ENCODE measurements at regions not wholly inside any gene's neighbourhood (a gene's known extent, or its start where the extent isn't known, plus 50 kb on each side); places are given as distances from the start of the nearest gene placed in this dataset.

DNA sequence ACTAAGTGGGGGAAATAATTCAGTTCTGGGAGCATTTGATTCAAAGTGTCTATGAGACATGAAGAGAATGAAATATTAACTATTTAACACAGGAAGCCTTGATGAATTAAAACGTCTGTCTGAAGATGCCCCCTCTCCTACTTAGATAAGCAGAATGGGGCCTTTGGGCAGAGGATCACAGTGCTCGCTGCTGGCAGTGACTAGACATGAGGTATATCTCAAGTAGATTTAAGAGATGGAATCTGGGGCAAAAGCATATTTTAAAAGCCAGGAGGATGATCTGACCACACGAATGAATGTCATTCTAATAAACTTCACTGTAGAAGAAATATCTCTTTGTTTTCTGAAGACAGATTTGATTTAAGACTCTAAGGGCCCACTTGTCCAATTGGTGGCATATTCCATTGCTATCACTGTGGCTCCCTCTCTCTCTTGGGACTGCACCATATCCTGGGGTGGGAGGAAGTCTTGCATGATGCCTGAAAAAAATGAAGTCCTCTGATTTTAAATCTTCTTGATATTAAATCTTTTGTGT, 254.0 kb downstream of the MAN2A1 start:
- no peak overlapping the region for H3K4me3 ChIP-seq (ENCODE audit: low read depth, low read length)
- DNase-seq (ENCODE audit: low read depth): no peak

DNA sequence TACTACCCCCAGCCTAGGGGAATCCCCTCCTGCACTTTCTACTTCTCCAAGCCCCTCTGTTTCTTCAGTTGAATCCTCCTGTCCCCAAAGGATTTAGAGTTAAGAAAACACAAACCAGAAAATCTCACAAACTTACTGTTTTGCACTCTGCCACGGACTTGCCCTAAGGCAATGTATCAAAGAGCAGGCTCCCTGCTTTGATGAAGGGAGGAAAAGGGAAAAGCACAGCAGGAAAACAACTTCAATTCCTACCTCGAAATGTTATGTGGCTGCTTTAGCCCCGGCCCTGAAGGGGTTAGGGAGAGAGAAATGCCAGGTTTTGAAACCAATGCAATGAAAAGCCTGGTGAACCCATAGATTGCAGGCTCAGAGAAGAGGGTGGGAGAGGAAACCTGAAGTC, 254.7 kb downstream of the MAN2A1 start:
- H3K4me3 ChIP-seq (ENCODE audit: low read depth, low read length): no peak overlapping the region
- no peak for DNase-seq (ENCODE audit: low read depth)

DNA sequence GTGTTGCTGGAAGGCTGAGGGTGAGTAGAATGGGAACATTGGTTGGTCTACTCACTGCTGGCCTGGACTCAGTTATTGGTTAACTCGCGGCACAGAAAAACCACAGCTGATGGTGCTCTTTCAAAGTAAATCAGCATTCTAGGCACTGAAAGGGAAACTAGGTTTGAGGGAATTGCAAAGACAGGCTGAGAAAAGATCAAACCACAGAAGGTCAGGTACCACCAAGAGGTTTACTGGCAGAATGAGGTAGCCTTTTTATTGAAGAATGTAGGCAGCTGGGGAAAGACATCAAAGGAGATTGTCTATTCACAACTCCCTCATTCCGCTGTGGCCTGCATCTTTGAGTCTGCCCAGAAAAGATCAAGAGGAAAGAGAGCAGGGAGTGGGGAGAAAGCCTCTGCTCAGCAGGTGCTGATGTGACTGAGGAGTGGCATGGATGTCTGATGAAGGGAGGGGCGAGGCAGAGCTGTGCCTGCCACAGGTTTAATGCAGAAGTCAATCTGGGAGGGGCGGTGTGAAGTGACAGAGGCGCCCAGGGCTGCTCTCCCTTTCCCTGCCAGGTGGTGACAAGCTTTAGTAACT, 255.5 kb downstream of the MAN2A1 start:
- no peak for DNase-seq (ENCODE audit: low read depth)
- no peak overlapping the region for H3K4me3 ChIP-seq (ENCODE audit: low read depth, low read length)

GRCh38 chr5:109945723-109946480, 256.2 kb downstream of the MAN2A1 start:
- H3K4me3 ChIP-seq (ENCODE audit: low read depth, low read length): no peak overlapping the region
- no peak for DNase-seq (ENCODE audit: low read depth)

GRCh38 chr5:109946610-109947009, 256.9 kb downstream of the MAN2A1 start:
- DNase-seq (ENCODE audit: low read depth): no peak
- H3K4me3 ChIP-seq (ENCODE audit: low read depth, low read length): no peak overlapping the region

GRCh38 chr5:109947667-109948066, 257.9 kb downstream of the MAN2A1 start:
- no peak for DNase-seq (ENCODE audit: low read depth)
- H3K4me3 ChIP-seq (ENCODE audit: low read depth, low read length): no peak overlapping the region

DNA sequence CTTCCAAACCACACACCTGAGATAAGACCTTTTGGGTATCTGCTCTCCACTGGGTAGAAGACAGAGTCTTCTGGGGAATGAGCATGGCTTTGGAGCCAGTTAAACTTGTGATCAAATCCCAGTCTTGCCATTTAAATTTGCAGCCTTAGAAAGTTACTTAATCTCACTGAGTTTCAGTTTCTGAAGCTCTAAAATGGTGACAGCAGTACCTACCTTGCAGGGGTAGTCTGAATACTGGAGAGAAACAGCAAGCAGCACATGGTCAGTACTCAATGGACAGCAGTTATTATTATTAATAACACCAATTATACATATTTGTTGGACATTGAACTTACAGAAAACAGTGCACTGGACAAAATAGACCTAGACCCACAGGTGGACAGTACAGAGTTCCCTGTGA, 260.9 kb downstream of the MAN2A1 start:
- no peak for DNase-seq (ENCODE audit: low read depth)
- H3K4me3 ChIP-seq (ENCODE audit: low read depth, low read length): no peak overlapping the region

DNA sequence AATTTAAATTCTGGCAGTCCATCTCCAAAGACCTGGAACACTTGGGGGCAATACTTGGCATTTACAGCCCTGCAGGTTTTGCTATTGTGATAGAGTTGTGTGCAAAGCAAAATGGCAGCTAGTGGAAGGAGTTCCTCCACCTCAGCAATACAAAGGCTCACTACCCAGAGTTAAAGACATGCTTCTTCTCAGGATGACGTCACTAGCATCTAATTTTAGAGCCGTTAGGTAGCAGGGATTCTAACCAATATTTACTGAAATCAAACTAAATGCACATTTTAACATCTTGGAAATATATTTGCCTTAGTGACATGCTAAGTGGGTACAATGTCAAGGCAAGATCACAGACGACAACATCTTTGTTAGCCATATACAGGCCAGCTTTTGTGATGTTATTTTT, 261.6 kb downstream of the MAN2A1 start:
- no peak for DNase-seq (ENCODE audit: low read depth)
- H3K4me3 ChIP-seq (ENCODE audit: low read depth, low read length): no peak overlapping the region

DNA sequence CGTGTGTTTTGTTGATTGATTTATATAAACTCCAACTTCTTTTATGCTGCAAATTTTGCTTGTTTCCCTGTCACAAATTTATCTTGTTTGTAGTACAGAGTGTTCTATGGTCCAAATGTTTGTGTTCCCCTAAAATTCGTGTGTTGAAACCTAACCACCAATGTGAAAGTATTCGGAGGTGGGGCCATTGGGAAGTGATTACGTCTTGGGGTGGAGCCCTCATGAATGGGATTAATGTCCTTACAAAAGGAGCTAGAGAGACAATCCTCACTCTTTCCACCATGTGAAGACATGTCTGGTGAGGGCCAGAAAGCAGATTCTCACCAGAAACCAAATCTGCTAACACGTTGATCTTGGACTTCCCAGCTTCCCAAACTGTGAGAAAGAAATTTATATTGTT, 262.0 kb downstream of the MAN2A1 start:
- H3K4me3 ChIP-seq (ENCODE audit: low read depth, low read length): no peak overlapping the region
- no peak for DNase-seq (ENCODE audit: low read depth)

- DNase-seq (ENCODE audit: low read depth): no peak
These were observed 264.0 kb downstream of the MAN2A1 start for GRCh38 chr5:109953761-109954160.

DNA sequence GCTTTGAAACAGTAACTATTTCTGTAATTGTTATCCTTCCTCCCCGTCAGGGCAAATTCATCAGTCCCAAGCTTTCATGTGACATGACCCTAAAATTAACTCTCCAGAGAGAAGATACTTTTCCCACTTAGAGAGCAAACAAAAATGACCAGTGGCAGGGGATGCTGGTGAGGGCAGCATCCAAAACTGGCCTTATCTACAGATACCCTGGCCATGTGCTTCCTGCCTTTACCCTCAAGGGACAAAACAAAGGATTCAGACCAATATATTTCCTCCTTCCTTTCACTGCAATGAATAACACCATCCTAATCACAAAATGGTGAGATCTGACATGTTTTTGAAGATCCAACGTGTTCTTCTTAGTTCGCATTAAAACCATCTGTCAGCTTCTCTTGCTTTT, 267.2 kb downstream of the MAN2A1 start:
- no peak overlapping the region for H3K4me3 ChIP-seq (ENCODE audit: low read depth, low read length)
- DNase-seq (ENCODE audit: low read depth): no peak

More at GRCh38 chr5:109953761-109954160, 264.0 kb downstream of the MAN2A1 start:
- H3K4me3 ChIP-seq (ENCODE audit: low read depth, low read length): no peak overlapping the region

- DNase-seq (ENCODE audit: low read depth): no peak
These were observed 268.4 kb downstream of the MAN2A1 start for GRCh38 chr5:109958082-109958481.

DNA sequence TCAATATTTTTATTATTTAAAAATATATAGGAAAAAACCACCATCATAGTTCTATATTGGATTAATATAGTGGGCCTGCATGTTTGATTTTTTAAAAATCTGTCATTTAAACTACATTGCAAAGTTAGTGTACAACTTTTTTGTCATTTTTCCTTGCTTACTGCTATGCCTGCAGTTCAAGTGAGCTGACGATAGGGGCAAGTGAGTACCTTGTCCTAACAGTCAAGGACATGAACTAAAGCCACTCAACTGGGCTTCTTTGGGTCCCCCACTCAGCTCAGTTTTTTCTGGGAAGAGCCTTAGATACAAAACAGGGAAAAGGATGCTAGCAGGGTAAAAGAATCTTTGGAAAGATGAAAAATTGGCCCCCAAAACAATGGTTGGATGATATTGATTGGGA, 269.9 kb downstream of the MAN2A1 start:
- no peak for DNase-seq (ENCODE audit: low read depth)
- H3K4me3 ChIP-seq (ENCODE audit: low read depth, low read length): no peak overlapping the region

More at GRCh38 chr5:109958082-109958481, 268.4 kb downstream of the MAN2A1 start:
- H3K4me3 ChIP-seq (ENCODE audit: low read depth, low read length): no peak overlapping the region

DNA sequence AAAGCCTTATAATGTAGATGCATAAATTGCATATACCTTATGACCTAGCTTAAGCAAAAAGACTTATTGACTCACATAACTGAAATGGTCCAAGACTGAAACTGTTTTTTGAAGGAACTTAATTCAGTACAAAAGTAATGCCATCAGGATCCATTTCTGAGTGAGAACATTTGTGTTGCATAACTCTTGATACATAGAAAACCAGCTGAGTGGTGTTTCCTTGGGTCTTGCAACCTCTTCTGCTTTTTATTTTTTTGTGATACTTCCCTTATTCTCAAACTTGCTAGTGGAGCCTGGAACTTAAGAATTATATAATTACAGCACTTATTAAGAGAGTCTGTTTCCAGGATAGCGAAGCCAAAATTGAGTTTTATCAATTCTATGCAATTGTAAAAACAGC, 272.0 kb downstream of the MAN2A1 start:
- no peak overlapping the region for H3K4me3 ChIP-seq (ENCODE audit: low read depth, low read length)
- no peak for DNase-seq (ENCODE audit: low read depth)

DNA sequence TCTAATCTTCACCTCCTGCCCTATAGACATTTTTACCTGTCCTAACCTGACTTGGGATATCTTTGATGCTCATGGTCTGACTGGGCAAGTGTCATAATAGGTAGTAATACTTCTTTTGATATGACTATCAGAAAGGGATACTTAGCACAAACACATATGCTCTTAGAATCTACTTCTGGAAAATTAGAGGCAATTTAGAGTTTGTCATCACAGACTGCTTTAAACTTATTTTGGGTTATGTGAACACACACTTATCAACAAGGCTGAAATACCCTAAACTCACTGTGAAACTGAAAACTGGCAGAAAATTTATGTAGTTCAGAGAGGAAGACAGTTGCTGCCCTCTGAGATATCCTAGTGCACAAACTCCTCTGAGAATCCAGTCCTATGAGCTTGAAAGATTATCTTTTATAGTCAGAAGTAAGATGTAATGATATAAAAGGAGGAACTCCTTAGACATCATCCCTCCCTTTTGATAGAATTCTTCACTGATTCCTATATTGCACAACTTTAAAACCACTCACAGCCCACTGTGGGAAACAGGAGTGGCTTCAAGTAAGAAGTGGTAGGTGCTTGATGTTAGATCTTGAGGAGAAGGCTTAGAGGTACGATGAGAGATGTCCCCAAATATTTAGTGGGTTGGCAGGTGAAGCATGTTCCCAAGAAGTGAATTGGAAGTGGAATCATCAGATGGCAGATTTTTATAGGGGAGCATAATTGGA, 273.3 kb downstream of the MAN2A1 start:
- no peak for DNase-seq (ENCODE audit: low read depth)
- H3K4me3 ChIP-seq (ENCODE audit: low read depth, low read length): no peak overlapping the region

GRCh38 chr5:109964136-109964535, 274.4 kb downstream of the MAN2A1 start:
- H3K4me3 ChIP-seq (ENCODE audit: low read depth, low read length): no peak overlapping the region
- DNase-seq (ENCODE audit: low read depth): no peak

DNA sequence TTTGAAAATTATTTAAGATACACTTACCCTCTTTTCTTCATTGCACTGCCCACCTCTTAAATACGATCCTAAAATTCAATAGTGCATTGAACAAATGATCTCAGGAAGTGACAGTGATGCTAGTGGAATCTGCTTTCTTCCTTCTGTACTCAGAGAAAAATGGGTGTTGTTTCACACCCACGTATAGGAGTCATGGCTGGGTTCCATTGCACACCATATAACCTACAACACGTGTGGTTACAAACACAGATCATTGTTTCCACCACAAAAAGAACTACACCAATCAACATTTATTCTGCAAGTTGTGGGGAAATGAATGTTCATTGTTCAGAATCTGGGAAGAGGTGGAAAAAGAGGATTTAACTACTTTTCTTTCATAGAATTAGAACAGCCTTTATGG, 275.9 kb downstream of the MAN2A1 start:
- no peak for DNase-seq (ENCODE audit: low read depth)
- no peak overlapping the region for H3K4me3 ChIP-seq (ENCODE audit: low read depth, low read length)

- no peak overlapping the region for H3K4me3 ChIP-seq (ENCODE audit: low read depth, low read length)
These were observed 282.2 kb downstream of the MAN2A1 start for GRCh38 chr5:109971968-109972367.

DNA sequence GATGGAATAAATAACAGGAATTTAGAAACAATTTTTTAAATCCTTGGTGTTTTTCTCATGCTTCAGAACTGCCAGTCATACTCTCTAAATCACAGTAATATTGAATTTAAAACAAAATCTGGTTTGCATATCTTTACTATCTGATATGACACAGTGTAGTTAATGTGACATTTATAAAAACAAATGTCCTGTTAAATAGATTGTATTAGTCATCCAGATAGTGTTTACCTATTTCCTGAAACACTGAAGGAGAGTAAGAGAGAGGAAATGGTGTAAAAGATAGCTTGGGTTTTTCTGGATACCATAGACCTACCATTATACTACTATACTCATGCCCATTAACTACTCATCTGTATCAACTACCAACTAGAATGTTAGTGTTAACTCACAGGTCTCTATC, 292.3 kb downstream of the MAN2A1 start:
- DNase-seq (ENCODE audit: low read depth): no peak
- no peak overlapping the region for H3K4me3 ChIP-seq (ENCODE audit: low read depth, low read length)

More at GRCh38 chr5:109971968-109972367, 282.2 kb downstream of the MAN2A1 start:
- no peak for DNase-seq (ENCODE audit: low read depth)

DNA sequence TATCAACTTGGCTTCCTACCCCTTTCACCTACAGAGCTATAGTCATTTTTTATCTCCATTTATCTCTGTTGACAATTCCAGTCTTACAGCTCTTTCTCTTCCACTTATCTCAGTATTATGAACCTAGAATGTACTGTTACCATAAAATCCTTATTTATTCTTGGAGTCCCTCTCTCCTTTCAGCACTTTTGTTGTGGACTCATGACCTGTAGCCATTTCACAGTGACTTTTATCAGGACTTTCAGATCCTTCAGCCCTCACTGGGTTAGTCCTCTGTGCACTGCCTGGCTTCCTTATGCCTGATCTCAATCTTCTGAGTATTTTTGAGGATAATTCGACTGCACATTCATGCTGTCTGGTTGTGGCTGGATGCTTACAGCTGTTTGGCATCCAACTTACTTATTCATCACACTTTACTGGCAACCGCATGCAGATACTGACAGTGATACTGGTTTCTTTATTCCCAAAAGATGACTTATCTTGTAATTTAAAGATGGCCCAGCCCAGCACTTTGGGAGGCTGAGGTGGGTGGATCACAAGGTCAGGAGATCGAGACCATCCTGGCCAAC, 293.3 kb downstream of the MAN2A1 start:
- H3K4me3 ChIP-seq (ENCODE audit: low read depth, low read length): no peak overlapping the region
- no peak for DNase-seq (ENCODE audit: low read depth)
